ENCODE measurements at regions not wholly inside any gene's neighbourhood (a gene's known extent, or its start where the extent isn't known, plus 50 kb on each side); places are given as distances from the start of the nearest gene placed in this dataset.
A peak's percentile ranks its signal among the peaks of the same experiment; 100 is the strongest.

GRCh38 chr5:143946837-143947236 is 134.9 kb downstream of the HMHB1 start:
- Histone ChIP-seq H3K27me3 (no peaks in the 10 kb centered on the region), H3K36me3 (no peaks in the 10 kb centered on the region), H3K4me1 (no peaks in the 10 kb centered on the region), H3K4me3 (ENCODE audit: low read depth, low read length) (no peak overlapping the region), H3K9me3 (no peaks in the 10 kb centered on the region)
- DNase-seq, result no peak
- TF ChIP-seq CTCF (IDR thresholded peaks at IDR 0.05; ENCODE audit: low read depth, low read length), result no peak

- no peak for TF ChIP-seq CTCF (IDR thresholded peaks at IDR 0.05; ENCODE audit: low read depth, low read length)
Observed at GRCh38 chr5:143947313-143947712, 135.4 kb downstream of the HMHB1 start.

GRCh38 chr5:143952809-143953208 is 140.8 kb downstream of the HMHB1 start:
- H3K27me3 ChIP-seq, result no peaks in the 10 kb centered on the region
- no peak for DNase-seq
- H3K9me3 ChIP-seq, result no peaks in the 10 kb centered on the region
- no peaks in the 10 kb centered on the region for H3K4me1 ChIP-seq
- no peak for TF ChIP-seq CTCF (IDR thresholded peaks at IDR 0.05; ENCODE audit: low read depth, low read length)
- H3K4me3 ChIP-seq (ENCODE audit: low read depth, low read length), result no peak overlapping the region
- no peaks in the 10 kb centered on the region for H3K36me3 ChIP-seq

More at GRCh38 chr5:143947313-143947712, 135.4 kb downstream of the HMHB1 start:
- no peak for DNase-seq
- Histone ChIP-seq H3K36me3 (no peaks in the 10 kb centered on the region), H3K9me3 (no peaks in the 10 kb centered on the region), H3K27me3 (no peaks in the 10 kb centered on the region), H3K4me3 (ENCODE audit: low read depth, low read length) (no peak overlapping the region), H3K4me1 (no peaks in the 10 kb centered on the region)

GRCh38 chr5:143953851-143954250 is 141.9 kb downstream of the HMHB1 start:
- TF ChIP-seq CTCF (IDR thresholded peaks at IDR 0.05; ENCODE audit: low read depth, low read length), result no peak
- no peaks in the 10 kb centered on the region for H3K27me3 ChIP-seq
- H3K4me3 ChIP-seq (ENCODE audit: low read depth, low read length), result no peak overlapping the region
- no peaks in the 10 kb centered on the region for H3K4me1 ChIP-seq
- no peak for DNase-seq
- no peaks in the 10 kb centered on the region for H3K36me3 ChIP-seq
- H3K9me3 ChIP-seq, result no peaks in the 10 kb centered on the region

- H3K4me1 ChIP-seq, result no peaks in the 10 kb centered on the region
- no peak overlapping the region for H3K4me3 ChIP-seq (ENCODE audit: low read depth, low read length)
- no peak for DNase-seq
- no peaks in the 10 kb centered on the region for H3K9me3 ChIP-seq
- H3K27me3 ChIP-seq, result no peaks in the 10 kb centered on the region
- no peaks in the 10 kb centered on the region for H3K36me3 ChIP-seq
- no peak for TF ChIP-seq CTCF (IDR thresholded peaks at IDR 0.05; ENCODE audit: low read depth, low read length)
Observed at GRCh38 chr5:143955141-143955540, 143.2 kb downstream of the HMHB1 start.

GRCh38 chr5:143957455-143957854 is 145.5 kb downstream of the HMHB1 start:
- H3K4me3 ChIP-seq (ENCODE audit: low read depth, low read length), result no peak overlapping the region
- H3K9me3 ChIP-seq, result no peaks in the 10 kb centered on the region
- no peaks in the 10 kb centered on the region for H3K27me3 ChIP-seq
- DNase-seq, result no peak
- peak; percentile 42 for TF ChIP-seq CTCF (IDR thresholded peaks at IDR 0.05; ENCODE audit: low read depth, low read length)
- no peaks in the 10 kb centered on the region for H3K4me1 ChIP-seq
- H3K36me3 ChIP-seq, result no peaks in the 10 kb centered on the region

Measured in BE2C (cell line).